ENCODE measurements at regions not wholly inside any gene's neighbourhood (a gene's known extent, or its start where the extent isn't known, plus 50 kb on each side); places are given as distances from the start of the nearest gene placed in this dataset.

- TF ChIP-seq CTCF (IDR thresholded peaks at IDR 0.05; ENCODE audit: insufficient read depth, low read length, poor library complexity, severe bottlenecking) (no peak), EZH2phosphoT487 (conservative IDR thresholded peaks at IDR 0.05; ENCODE audit: low read length) (no peak)
These were observed 180.3 kb downstream of the ZDHHC21 start for GRCh38 chr9:14512942-14513341.
